ENCODE measurements at regions not wholly inside any gene's neighbourhood (a gene's known extent, or its start where the extent isn't known, plus 50 kb on each side); places are given as distances from the start of the nearest gene placed in this dataset.

- no peaks in the 10 kb centered on the region for H3K4me1 ChIP-seq (replicated peaks)
- DNase-seq (ENCODE audit: low read depth in 1 of 2, low spot score in 2 of 2) = no peak
- H3K27me3 ChIP-seq (replicated peaks) = no peaks in the 10 kb centered on the region
- no peak overlapping the region for H3K4me3 ChIP-seq
- no peak overlapping the region for H3K27ac ChIP-seq
- H3K9me3 ChIP-seq (replicated peaks) = 0 out of 2 replicates have a peak, but pooled peaks cover 3% of the 10 kb centered on the region
- H3K36me3 ChIP-seq = no peaks in the 10 kb centered on the region
These were observed 50.5 kb upstream of the COBL start for GRCh38 chr7:51366930-51367613.

Measured in SJSA1 (cell line).